GM21576 (cell line): ENCODE measurements at regions not wholly inside any gene's neighbourhood (a gene's known extent, or its start where the extent isn't known, plus 50 kb on each side); places are given as distances from the start of the nearest gene placed in this dataset.
"Not testable (repeated sequence)": the region's sequence is repeated elsewhere in the genome, so short reads cannot be mapped to it uniquely, and the experiment has no call there.

Experiments used
- ATAC-seq: cut with Tn5 transposase; IDR thresholded peaks from one replicate; pipeline ENCODE4 v1.9.1; 2021; ENCODE audit warnings: mild to moderate bottlenecking, moderate library complexity; ENCODE audit not compliant: unreplicated experiment

- ATAC-seq: no peak
Measured at GRCh38 chr18:42306594-42306980, 351.6 kb downstream of the PIK3C3 start.

GRCh38 chr18:42310956-42311355 is 355.9 kb downstream of the PIK3C3 start:
- ATAC-seq: no peak

GRCh38 chr18:42326752-42327151 is 371.7 kb downstream of the PIK3C3 start:
- no peak for ATAC-seq

- ATAC-seq: no peak
Measured at GRCh38 chr18:42328931-42329330, 373.9 kb downstream of the PIK3C3 start.

GRCh38 chr18:42330296-42330695 is 375.3 kb downstream of the PIK3C3 start:
- no peak for ATAC-seq

- ATAC-seq: no peak
Measured at GRCh38 chr18:42333558-42333957, 378.5 kb downstream of the PIK3C3 start.

GRCh38 chr18:42334931-42335330 is 379.9 kb downstream of the PIK3C3 start:
- no peak for ATAC-seq

- no peak for ATAC-seq
Measured at GRCh38 chr18:42336139-42336538, 381.1 kb downstream of the PIK3C3 start.

GRCh38 chr18:42337337-42337736 is 382.3 kb downstream of the PIK3C3 start:
- ATAC-seq: not testable (repeated sequence)

GRCh38 chr18:42338683-42339082 is 383.6 kb downstream of the PIK3C3 start:
- ATAC-seq: no peak

- ATAC-seq: no peak
Measured at GRCh38 chr18:42339372-42339771, 384.3 kb downstream of the PIK3C3 start.

GRCh38 chr18:42340423-42341009 is 385.5 kb downstream of the PIK3C3 start:
- no peak for ATAC-seq

GRCh38 chr18:42341423-42341822 is 386.4 kb downstream of the PIK3C3 start:
- ATAC-seq: no peak

- no peak for ATAC-seq
Measured at GRCh38 chr18:42348722-42349121, 393.7 kb downstream of the PIK3C3 start.

GRCh38 chr18:42351455-42351854 is 396.4 kb downstream of the PIK3C3 start:
- no peak for ATAC-seq

- ATAC-seq: no peak
Measured at GRCh38 chr18:42360716-42361115, 405.7 kb downstream of the PIK3C3 start.

- ATAC-seq: no peak
Measured at GRCh38 chr18:42363446-42364441, 408.7 kb downstream of the PIK3C3 start.

- no peak for ATAC-seq
Measured at GRCh38 chr18:42364766-42365165, 409.7 kb downstream of the PIK3C3 start.

- ATAC-seq: no peak
Measured at GRCh38 chr18:42365591-42365990, 410.6 kb downstream of the PIK3C3 start.

GRCh38 chr18:42373584-42373983 is 418.6 kb downstream of the PIK3C3 start:
- ATAC-seq: no peak

- ATAC-seq: no peak
Measured at GRCh38 chr18:42374961-42375360, 419.9 kb downstream of the PIK3C3 start.

GRCh38 chr18:42378854-42379253 is 423.8 kb downstream of the PIK3C3 start:
- ATAC-seq: not testable (repeated sequence)
